PC-9 (cell line): ENCODE measurements at regions not wholly inside any gene's neighbourhood (a gene's known extent, or its start where the extent isn't known, plus 50 kb on each side); places are given as distances from the start of the nearest gene placed in this dataset.

ENCODE experiments used
- BruUV-seq: library from RNA; stranded (reverse); fragments of 400-500 nt; replicated peaks from 2 replicates; lab custom pipeline; 2021; lab: Mats Ljungman, UMichigan
- CTCF ChIA-PET: fragments of 300-600 bp; sonication (Branson Sonifier 250); formaldehyde crosslinking; loops from one replicate; lab custom pipeline; 2022; ENCODE audit warnings: antibody characterized with exemption; lab: Charles Lee
- POLR2A ChIA-PET: fragments of 300-600 bp; sonication (Branson Sonifier 250); formaldehyde crosslinking; loops from one replicate; lab custom pipeline; 2022; ENCODE audit warnings: antibody characterized with exemption; ENCODE audit not compliant: unreplicated experiment; lab: Charles Lee
- DNase-seq, 2 experiments: peaks; one replicate each; pipeline versions ENCODE4 v3.0.0 to v3.0.0-alpha.2; 2015 to 2022; ENCODE audit warnings: mixed read lengths in 1 of 2
- H2AFZ ChIP-seq: fragments of 200-600 bp; sonication (generic); 2 replicates; pipeline ENCODE4 v1.8.1; 2017; ENCODE audit warnings: antibody characterized with exemption
- H3F3A ChIP-seq: fragments of 200-600 bp; sonication (generic); 2 replicates; pipeline ENCODE4 v1.8.1; 2017; ENCODE audit warnings: antibody characterized with exemption, mild to moderate bottlenecking, low read depth; ENCODE audit not compliant: insufficient read depth
- H3K27ac ChIP-seq: fragments of 200-600 bp; sonication (generic); 2 replicates; pipeline ENCODE4 v1.6.1; 2016; ENCODE audit warnings: mixed run types
- H3K27me3 ChIP-seq: fragments of 200-600 bp; sonication (generic); 2 replicates; pipeline ENCODE4 v1.6.1; 2016; ENCODE audit warnings: low read depth, mixed run types; ENCODE audit not compliant: insufficient read depth
- H3K36me3 ChIP-seq: fragments of 200-600 bp; sonication (generic); 2 replicates; pipeline ENCODE4 v1.6.1; 2016; ENCODE audit warnings: low read depth, mixed run types
- H3K4me1 ChIP-seq: fragments of 200-600 bp; sonication (generic); replicated peaks from 2 replicates; pipeline ENCODE4 v1.6.1; 2016; ENCODE audit warnings: mixed run types; ENCODE audit not compliant: insufficient read depth
- H3K4me2 ChIP-seq: fragments of 200-600 bp; sonication (generic); 2 replicates; pipeline ENCODE4 v1.6.1; 2017; ENCODE audit warnings: mixed run types
- H3K4me3 ChIP-seq: fragments of 200-600 bp; sonication (generic); 2 replicates; pipeline ENCODE4 v1.6.1; 2016; ENCODE audit warnings: mixed run types
- H3K79me2 ChIP-seq: fragments of 200-600 bp; sonication (generic); 2 replicates; pipeline ENCODE4 v1.6.1; 2017; ENCODE audit warnings: low read depth, mixed run types
- H3K9me2 ChIP-seq: fragments of 200-600 bp; sonication (generic); 2 replicates; pipeline ENCODE4 v1.8.1; 2017; ENCODE audit warnings: mild to moderate bottlenecking; ENCODE audit not compliant: insufficient read depth
- H3K9me3 ChIP-seq: fragments of 200-600 bp; sonication (generic); 2 replicates; pipeline ENCODE4 v1.8.1; 2016; ENCODE audit warnings: low read depth; ENCODE audit not compliant: insufficient read depth
- H4K20me1 ChIP-seq: fragments of 200-600 bp; sonication (generic); 2 replicates; pipeline ENCODE4 v1.8.1; 2017; ENCODE audit not compliant: insufficient read depth
- CTCF ChIP-seq: fragments of 200-600 bp; sonication (generic); conservative IDR thresholded peaks from 2 replicates; pipeline ENCODE4 v1.6.1; 2017; ENCODE audit warnings: mixed run types, antibody characterized with exemption, mild to moderate bottlenecking, moderate library complexity
- EZH2 ChIP-seq: fragments of 200-600 bp; sonication (generic); IDR thresholded peaks from 2 replicates; pipeline ENCODE4 v1.8.0; 2017; ENCODE audit warnings: antibody characterized with exemption, low read depth
- intact Hi-C: fragments of 100-400 bp; cut with micrococcal nuclease; formaldehyde crosslinking; loops from one replicate; pipeline ENCODE4 v1.10.0; 2022; ENCODE audit not compliant: unreplicated experiment

GRCh38 chr2:215868846-215869543 lies 144.4 kb downstream of the MREG start:
- no peaks in the 10 kb centered on the region for H3K9me2 ChIP-seq
- no peaks in the 10 kb centered on the region for H3F3A ChIP-seq
- no peak overlapping the region for H2AFZ ChIP-seq
- H3K79me2 ChIP-seq: no peaks in the 10 kb centered on the region
- no peaks in the 10 kb centered on the region for H4K20me1 ChIP-seq
- DNase-seq: no peak
- TF ChIP-seq EZH2: no peak
- no peak for TF ChIP-seq CTCF
- POLR2A ChIA-PET: no interaction called here
- CTCF ChIA-PET: no interaction called here
- H3K4me3 ChIP-seq: no peak overlapping the region
- no peaks in the 10 kb centered on the region for H3K27me3 ChIP-seq
- H3K9me3 ChIP-seq: no peaks in the 10 kb centered on the region
- no peak overlapping the region for H3K4me2 ChIP-seq
- no peaks in the 10 kb centered on the region for H3K36me3 ChIP-seq
- intact Hi-C loops: no loop called here
- peaks cover 12% of the 10 kb centered on the region for H3K4me1 ChIP-seq
- H3K27ac ChIP-seq: no peak overlapping the region
- BruUV-seq: no TSS peak

- POLR2A ChIA-PET: no interaction called here
Measured at GRCh38 chr2:215866606-215867005, 146.7 kb downstream of the MREG start.

GRCh38 chr2:215863687-215864086 lies 149.7 kb downstream of the MREG start:
- no peak overlapping the region for H3K4me3 ChIP-seq
- ChIA-PET CTCF (no interaction called here), POLR2A (no interaction called here)
- H3K9me2 ChIP-seq: no peaks in the 10 kb centered on the region
- intact Hi-C loops: no loop called here
- H3K27ac ChIP-seq: no peak overlapping the region
- no TSS peak for BruUV-seq
- TF ChIP-seq EZH2 (no peak), CTCF (no peak)
- no peaks in the 10 kb centered on the region for H3K27me3 ChIP-seq
- H3K79me2 ChIP-seq: no peaks in the 10 kb centered on the region
- no peak overlapping the region for H3K4me2 ChIP-seq
- no peaks in the 10 kb centered on the region for H3F3A ChIP-seq
- no peaks in the 10 kb centered on the region for H3K4me1 ChIP-seq
- H3K36me3 ChIP-seq: no peaks in the 10 kb centered on the region
- no peak overlapping the region for H2AFZ ChIP-seq
- DNase-seq: no peak
- H4K20me1 ChIP-seq: no peaks in the 10 kb centered on the region
- H3K9me3 ChIP-seq: no peaks in the 10 kb centered on the region; the same call in 1 of the 2 replicates

More at GRCh38 chr2:215866606-215867005, 146.7 kb downstream of the MREG start:
- H3K79me2 ChIP-seq: no peaks in the 10 kb centered on the region
- no peaks in the 10 kb centered on the region for H3K36me3 ChIP-seq
- no peaks in the 10 kb centered on the region; the same call in 1 of the 2 replicates for H3K9me3 ChIP-seq
- no peak overlapping the region for H3K27ac ChIP-seq
- no peaks in the 10 kb centered on the region for H3K27me3 ChIP-seq
- no peak overlapping the region for H3K4me2 ChIP-seq
- no peaks in the 10 kb centered on the region for H3F3A ChIP-seq
- no peak overlapping the region for H2AFZ ChIP-seq
- H3K4me1 ChIP-seq: peaks cover 12% of the 10 kb centered on the region
- TF ChIP-seq EZH2: no peak
- no peak for TF ChIP-seq CTCF
- H3K9me2 ChIP-seq: no peaks in the 10 kb centered on the region
- DNase-seq: no peak
- no peaks in the 10 kb centered on the region for H4K20me1 ChIP-seq
- no TSS peak for BruUV-seq
- CTCF ChIA-PET: interaction anchor here (0.9 kb wide), 1 partner anchor 9 kb away, joined by 3 read pairs; no protein-coding TSS in a partner anchor
- H3K4me3 ChIP-seq: no peak overlapping the region
- intact Hi-C loops: no loop called here
